GM12878 (cell line): ENCODE measurements at regions not wholly inside any gene's neighbourhood (a gene's known extent, or its start where the extent isn't known, plus 50 kb on each side); places are given as distances from the start of the nearest gene placed in this dataset.

Experiments used
- BCL11A ChIP-seq: IDR thresholded peaks from 2 replicates; pipeline ENCODE4 v1.6.1; 2011; ENCODE audit warnings: low read depth, low read length
- CTCF ChIP-seq, 3 experiments: IDR thresholded peaks in 2 of 3; conservative IDR thresholded peaks in 1 of 3; 2 replicates each; pipeline ENCODE4 v1.5.1; 2011; ENCODE audit warnings: low read depth in 3 of 3, low read length in 3 of 3, mild to moderate bottlenecking in 3 of 3, control low read depth in 2 of 3, moderate library complexity in 2 of 3, inconsistent platforms in 1 of 3, mixed read lengths in 1 of 3; ENCODE audit not compliant: control insufficient read depth in 2 of 3, insufficient read depth in 1 of 3; ENCODE audit errors: extremely low read depth in 1 of 3
- EP300 ChIP-seq, 2 experiments: fragments of 150-350 bp in 1 of 2; IDR thresholded peaks; 2 replicates each; pipeline ENCODE4 v1.6.1; 2011 to 2012; ENCODE audit warnings: low read depth in 2 of 2, low read length in 2 of 2, borderline replicate concordance in 1 of 2, improper control_type of control experiment in 1 of 2, inconsistent platforms in 1 of 2; ENCODE audit not compliant: control insufficient read depth in 1 of 2
- GATAD2B ChIP-seq: fragments of 450-650 bp; conservative IDR thresholded peaks from 2 replicates; pipeline ENCODE4 v1.6.1; 2017; ENCODE audit warnings: low read depth, mild to moderate bottlenecking, moderate library complexity
- MLLT1 ChIP-seq: fragments of 450-650 bp; IDR thresholded peaks from 2 replicates; pipeline ENCODE4 v1.6.1; 2016; ENCODE audit warnings: mild to moderate bottlenecking
- MYC ChIP-seq: IDR thresholded peaks from 2 replicates; pipeline ENCODE4 v1.6.1; 2011; ENCODE audit warnings: mild to moderate bottlenecking, low read length, moderate library complexity, inconsistent platforms; ENCODE audit not compliant: insufficient read depth, insufficient replicate concordance, insufficient read length, severe bottlenecking
- NFYA ChIP-seq: IDR thresholded peaks from 2 replicates; pipeline ENCODE4 v1.6.1; 2011; ENCODE audit warnings: low read depth, mild to moderate bottlenecking, low read length, improper control_type of control experiment, borderline replicate concordance
- SMAD5 ChIP-seq: IDR thresholded peaks from 2 replicates; pipeline ENCODE4 v1.6.1; 2016; ENCODE audit warnings: antibody characterized with exemption, low read depth
- TAF1 ChIP-seq: IDR thresholded peaks from 2 replicates; pipeline ENCODE4 v1.6.1; 2011; ENCODE audit warnings: mild to moderate bottlenecking, low read depth, low read length, borderline replicate concordance

DNA sequence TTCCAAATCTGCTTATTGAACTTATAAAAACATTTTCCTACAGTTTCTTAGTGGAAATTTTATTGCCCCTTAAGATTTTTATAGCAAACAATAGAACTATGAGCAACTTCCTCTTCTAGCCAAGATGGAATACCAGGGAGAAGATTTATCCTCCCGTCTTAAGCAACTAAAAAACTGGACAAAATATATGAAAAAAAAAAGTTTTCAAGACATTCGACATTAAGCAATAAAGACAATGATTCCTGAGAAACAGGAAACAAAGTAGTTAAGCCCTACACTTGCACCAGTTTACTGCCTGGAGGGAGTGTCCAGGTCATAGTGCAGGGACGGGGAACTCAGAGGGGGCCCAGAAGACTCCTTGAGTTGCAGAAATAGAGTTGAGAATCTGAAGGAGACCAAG is 516.1 kb upstream of the DIPK2B start:
- TF ChIP-seq NFYA (no peak), MYC (no peak), CTCF (IDR thresholded peaks at IDR 0.05 in 2 of 3, conservative IDR thresholded peaks at IDR 0.05 in 1 of 3; ENCODE audit: control insufficient read depth in 2 of 3, extremely low read depth in 1 of 3, insufficient read depth in 1 of 3, low read depth in 3 of 3, low read length in 3 of 3) (no peak), EP300 (IDR thresholded peaks at IDR 0.05; ENCODE audit: borderline replicate concordance in 1 of 2, control insufficient read depth in 1 of 2, low read depth in 2 of 2, low read length in 2 of 2) (no peak), GATAD2B (no peak), TAF1 (no peak), SMAD5 (no peak), MLLT1 (no peak), BCL11A (no peak)
